ENCODE measurements at regions not wholly inside any gene's neighbourhood (a gene's known extent, or its start where the extent isn't known, plus 50 kb on each side); places are given as distances from the start of the nearest gene placed in this dataset.

DNA sequence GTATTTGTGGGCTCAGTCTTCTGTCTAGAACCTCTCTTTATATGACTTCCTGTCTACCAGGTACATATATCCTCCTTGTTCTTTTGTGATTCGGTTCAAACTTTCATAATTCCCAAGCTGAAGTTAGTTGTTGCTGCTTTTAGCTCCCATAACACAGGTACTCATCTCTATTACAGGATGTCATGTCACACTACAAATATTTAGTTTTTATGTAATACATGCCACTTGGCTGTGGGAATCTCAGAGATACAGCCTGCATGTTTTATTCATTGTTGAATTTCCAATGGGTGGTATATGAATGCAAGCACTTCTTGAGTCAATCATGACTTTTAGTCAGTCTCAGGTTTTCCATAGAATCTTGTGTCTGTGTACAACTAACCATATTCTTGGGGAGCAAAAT lies 122.7 kb downstream of the SINHCAF start:
- TF ChIP-seq, protein P1, sequence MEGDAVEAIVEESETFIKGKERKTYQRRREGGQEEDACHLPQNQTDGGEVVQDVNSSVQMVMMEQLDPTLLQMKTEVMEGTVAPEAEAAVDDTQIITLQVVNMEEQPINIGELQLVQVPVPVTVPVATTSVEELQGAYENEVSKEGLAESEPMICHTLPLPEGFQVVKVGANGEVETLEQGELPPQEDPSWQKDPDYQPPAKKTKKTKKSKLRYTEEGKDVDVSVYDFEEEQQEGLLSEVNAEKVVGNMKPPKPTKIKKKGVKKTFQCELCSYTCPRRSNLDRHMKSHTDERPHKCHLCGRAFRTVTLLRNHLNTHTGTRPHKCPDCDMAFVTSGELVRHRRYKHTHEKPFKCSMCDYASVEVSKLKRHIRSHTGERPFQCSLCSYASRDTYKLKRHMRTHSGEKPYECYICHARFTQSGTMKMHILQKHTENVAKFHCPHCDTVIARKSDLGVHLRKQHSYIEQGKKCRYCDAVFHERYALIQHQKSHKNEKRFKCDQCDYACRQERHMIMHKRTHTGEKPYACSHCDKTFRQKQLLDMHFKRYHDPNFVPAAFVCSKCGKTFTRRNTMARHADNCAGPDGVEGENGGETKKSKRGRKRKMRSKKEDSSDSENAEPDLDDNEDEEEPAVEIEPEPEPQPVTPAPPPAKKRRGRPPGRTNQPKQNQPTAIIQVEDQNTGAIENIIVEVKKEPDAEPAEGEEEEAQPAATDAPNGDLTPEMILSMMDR (conservative IDR thresholded peaks at IDR 0.05; ENCODE audit: low read depth, low read length): no peak
- no peak for TF ChIP-seq EZH2 (IDR thresholded peaks at IDR 0.05; ENCODE audit: borderline replicate concordance, low read depth, low read length, poor library complexity, severe bottlenecking)
